HK-2 (cell line): ENCODE measurements at regions not wholly inside any gene's neighbourhood (a gene's known extent, or its start where the extent isn't known, plus 50 kb on each side); places are given as distances from the start of the nearest gene placed in this dataset.
A peak's percentile ranks its signal among the peaks of the same experiment; 100 is the strongest.

Experiments used
- DNase-seq: peaks from one replicate; pipeline ENCODE4 v3.0.0-alpha.2; 2018; ENCODE audit not compliant: unreplicated experiment

- no peak for DNase-seq
Observed at GRCh38 chr13:55234311-55234710, 1906.4 kb upstream of the PRR20A start.

- DNase-seq: peak; percentile 2
Observed at GRCh38 chr13:55245005-55245644, 1895.6 kb upstream of the PRR20A start.

GRCh38 chr13:55255236-55255635, 1885.5 kb upstream of the PRR20A start:
- DNase-seq: no peak

GRCh38 chr13:55263045-55263444, 1877.7 kb upstream of the PRR20A start:
- no peak for DNase-seq

GRCh38 chr13:55266644-55267043, 1874.1 kb upstream of the PRR20A start:
- no peak for DNase-seq

- no peak for DNase-seq
Observed at GRCh38 chr13:55298201-55298600, 1842.5 kb upstream of the PRR20A start.

- no peak for DNase-seq
Observed at GRCh38 chr13:55302568-55302967, 1838.2 kb upstream of the PRR20A start.

- DNase-seq: no peak
Observed at GRCh38 chr13:55307909-55308308, 1832.8 kb upstream of the PRR20A start.

- DNase-seq: no peak
Observed at GRCh38 chr13:55341891-55342290, 1798.8 kb upstream of the PRR20A start.

GRCh38 chr13:55345224-55345623, 1795.5 kb upstream of the PRR20A start:
- no peak for DNase-seq

- no peak for DNase-seq
Observed at GRCh38 chr13:55347528-55347927, 1793.2 kb upstream of the PRR20A start.

GRCh38 chr13:55359067-55359466, 1781.7 kb upstream of the PRR20A start:
- no peak for DNase-seq

GRCh38 chr13:55361141-55361540, 1779.6 kb upstream of the PRR20A start:
- DNase-seq: no peak

- no peak for DNase-seq
Observed at GRCh38 chr13:55366676-55367075, 1774.0 kb upstream of the PRR20A start.

GRCh38 chr13:55394470-55394869, 1746.2 kb upstream of the PRR20A start:
- no peak for DNase-seq

- no peak for DNase-seq
Observed at GRCh38 chr13:55402870-55403269, 1737.8 kb upstream of the PRR20A start.

GRCh38 chr13:55403887-55404487, 1736.7 kb upstream of the PRR20A start:
- DNase-seq: no peak

GRCh38 chr13:55410398-55411330, 1730.1 kb upstream of the PRR20A start:
- DNase-seq: no peak

- DNase-seq: no peak
Observed at GRCh38 chr13:55418095-55418494, 1722.6 kb upstream of the PRR20A start.

GRCh38 chr13:55432814-55433213, 1707.9 kb upstream of the PRR20A start:
- DNase-seq: no peak

- no peak for DNase-seq
Observed at GRCh38 chr13:55437162-55437561, 1703.6 kb upstream of the PRR20A start.

GRCh38 chr13:55439450-55439849, 1701.3 kb upstream of the PRR20A start:
- DNase-seq: no peak
